SK-MEL-5 (cell line): ENCODE measurements at regions not wholly inside any gene's neighbourhood (a gene's known extent, or its start where the extent isn't known, plus 50 kb on each side); places are given as distances from the start of the nearest gene placed in this dataset.

Experiments used
- DNase-seq: peaks from one replicate; pipeline ENCODE4 v3.0.0-alpha.2; 2016; ENCODE audit warnings: low read depth, low spot score
- in situ Hi-C: cut with HindIII; loops from 2 replicates; pipeline ENCODE4 v1.10.0; 2016; ENCODE audit warnings: low sequenced_read_pairs, high pct_unique_total_duplicates, low pct_unique_long_range_greater_than_20kb

DNA sequence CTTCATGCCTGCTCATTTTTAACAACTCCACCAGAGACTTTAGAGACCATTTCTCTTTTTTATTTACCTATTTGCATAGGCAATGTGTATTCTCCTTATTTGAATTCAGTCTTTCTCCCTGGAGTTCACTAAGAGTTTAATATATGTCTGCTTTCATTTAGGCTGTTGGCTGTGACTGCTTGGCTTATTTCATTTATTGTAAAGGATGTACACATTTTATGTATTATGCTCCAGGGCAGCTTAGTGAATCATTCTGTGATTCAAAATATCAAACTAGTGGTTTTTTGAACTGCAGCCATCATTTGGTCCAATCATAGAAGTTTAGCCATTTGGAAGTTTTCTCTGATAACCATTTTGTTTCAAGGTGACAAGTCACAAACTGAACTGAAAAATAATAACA, 229.6 kb downstream of the LPIN1 start:
- in situ Hi-C loops, result no loop called here
- DNase-seq, result no peak

DNA sequence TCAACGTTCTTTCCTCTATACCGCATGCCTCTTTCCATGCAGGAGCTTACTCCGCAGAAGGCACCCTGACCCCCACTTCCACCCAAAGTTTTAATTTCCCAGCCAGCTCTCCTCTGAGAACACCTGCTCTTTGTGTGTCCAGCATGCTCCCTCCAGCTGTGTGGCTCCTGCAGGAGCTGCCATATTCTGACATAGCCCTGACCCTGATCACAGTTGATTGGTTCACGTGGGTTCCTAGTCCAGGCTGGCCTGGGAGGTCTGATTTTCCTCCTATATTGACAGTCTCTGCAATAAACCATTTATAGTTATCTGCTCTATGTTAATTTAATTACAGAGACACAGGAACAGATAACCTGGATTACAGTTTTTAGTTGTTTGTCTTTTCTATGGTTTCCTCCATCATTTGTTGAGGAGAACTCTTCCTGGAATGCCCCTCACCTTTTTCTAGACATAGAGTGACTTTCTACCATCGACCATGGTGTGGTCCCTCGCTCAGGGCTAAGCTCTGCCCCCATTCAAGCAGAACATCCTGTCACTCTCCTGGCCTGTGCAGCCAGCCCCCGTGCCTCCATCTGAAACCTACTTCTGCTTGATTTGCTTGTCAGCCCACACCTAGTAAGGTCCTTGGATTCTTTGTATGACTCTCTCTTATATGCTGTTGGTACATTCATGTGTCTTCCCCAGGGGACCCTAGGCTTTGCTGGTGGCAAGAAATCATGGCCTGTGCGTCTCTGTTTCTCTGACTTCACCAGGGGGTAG, 231.5 kb downstream of the LPIN1 start:
- in situ Hi-C loops, result no loop called here
- no peak for DNase-seq

DNA sequence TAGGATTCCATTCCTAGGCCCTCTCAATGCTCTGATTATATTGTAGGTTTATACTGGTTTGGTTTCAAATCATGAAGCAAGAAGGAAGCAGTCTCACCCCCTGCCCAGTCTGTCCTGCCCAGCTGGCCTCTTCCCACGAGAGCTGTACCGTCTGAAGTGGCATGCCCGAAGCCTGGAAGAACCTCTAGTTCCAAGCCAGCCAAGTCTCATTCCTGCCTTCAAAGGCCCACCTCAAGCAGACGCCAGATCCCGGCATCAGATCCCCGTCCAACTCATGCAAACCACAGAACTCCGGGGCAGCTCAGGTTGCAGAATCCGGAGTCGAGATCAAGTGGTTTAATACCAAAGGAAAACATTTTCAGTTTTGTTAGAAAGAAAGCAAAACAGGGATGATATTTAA, 234.4 kb downstream of the LPIN1 start:
- no peak for DNase-seq
- in situ Hi-C loops, result no loop called here

DNA sequence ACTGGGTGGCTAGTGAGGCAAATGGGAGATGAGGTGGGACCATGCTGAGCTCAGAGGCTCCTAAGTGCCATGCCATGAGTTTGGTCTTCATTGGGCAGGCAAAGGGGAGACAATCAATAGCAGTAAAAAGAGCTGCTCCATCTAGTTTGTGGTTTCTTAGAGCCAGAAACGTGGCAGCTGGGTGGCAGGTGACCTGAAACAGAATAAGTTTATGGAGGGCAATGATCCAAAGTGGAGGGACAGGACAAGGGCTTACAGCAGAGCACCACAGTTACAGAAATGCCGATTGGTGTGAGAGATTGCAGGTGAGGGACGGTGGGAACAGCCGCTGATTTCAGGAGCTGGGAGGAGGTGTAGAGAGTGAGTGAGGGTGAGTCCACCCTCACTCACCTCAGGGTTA, 237.0 kb downstream of the LPIN1 start:
- in situ Hi-C loops, result no loop called here
- DNase-seq, result no peak

DNA sequence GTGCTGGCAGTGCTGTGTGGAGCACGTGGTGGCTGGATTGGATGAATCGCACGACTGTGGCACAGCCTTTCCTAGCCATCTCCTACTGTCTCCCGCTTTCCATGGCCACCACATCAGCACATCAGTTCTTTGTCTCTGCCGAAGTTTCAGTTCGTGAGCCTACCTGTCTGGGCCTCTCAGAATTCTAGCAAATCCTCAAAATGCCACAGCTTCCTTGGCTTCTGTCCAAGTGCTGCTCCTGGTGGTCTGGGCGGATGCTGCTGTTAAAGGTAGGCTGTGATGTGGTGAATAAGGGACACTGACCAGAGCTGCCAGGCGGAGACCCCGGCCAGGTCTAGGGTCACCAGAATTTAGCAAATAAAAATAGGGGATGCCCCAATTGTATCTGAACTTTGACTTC, 237.4 kb downstream of the LPIN1 start:
- no peak for DNase-seq
- in situ Hi-C loops, result no loop called here

DNA sequence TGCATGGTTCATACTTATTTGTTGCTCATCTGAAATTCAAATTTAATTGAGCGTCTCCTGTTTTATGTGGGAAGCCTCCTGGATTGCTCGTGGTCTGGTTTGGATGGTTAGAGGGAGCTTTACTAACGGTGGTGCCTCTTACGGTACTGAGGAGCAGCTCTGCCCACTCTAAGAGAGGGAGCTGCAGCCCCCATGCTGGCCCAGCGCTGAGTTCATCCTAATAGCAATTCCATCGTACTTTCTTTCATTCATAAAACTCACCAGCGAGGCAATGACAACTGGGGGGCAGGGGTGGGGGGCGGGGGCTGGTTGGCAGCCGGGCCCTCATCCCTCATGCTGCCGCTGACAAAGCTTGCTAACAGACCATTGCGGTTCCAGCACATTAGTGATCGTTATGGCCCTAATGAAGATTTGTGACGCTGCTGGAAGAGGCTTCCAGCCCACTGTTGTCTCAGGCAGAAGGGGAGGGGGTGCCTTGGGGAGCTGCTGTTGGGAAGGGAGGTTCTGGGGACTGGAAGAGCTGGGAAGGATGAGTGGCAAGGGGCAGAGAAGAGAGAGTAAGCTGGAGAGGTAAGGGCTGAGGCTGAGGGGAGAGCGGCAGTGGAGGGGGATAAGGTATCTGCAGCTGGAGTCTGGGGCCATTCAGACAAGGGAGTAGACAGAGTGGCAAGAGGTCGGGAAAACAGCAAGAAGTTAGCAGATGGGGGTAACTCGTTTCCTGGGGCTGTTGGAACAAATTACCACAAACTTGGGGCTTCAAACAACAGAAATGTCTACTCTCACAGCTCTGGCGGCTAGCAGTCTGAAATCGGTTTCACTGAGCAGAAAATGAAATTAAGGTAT, 238.1 kb downstream of the LPIN1 start:
- in situ Hi-C loops, result no loop called here
- no peak for DNase-seq

DNA sequence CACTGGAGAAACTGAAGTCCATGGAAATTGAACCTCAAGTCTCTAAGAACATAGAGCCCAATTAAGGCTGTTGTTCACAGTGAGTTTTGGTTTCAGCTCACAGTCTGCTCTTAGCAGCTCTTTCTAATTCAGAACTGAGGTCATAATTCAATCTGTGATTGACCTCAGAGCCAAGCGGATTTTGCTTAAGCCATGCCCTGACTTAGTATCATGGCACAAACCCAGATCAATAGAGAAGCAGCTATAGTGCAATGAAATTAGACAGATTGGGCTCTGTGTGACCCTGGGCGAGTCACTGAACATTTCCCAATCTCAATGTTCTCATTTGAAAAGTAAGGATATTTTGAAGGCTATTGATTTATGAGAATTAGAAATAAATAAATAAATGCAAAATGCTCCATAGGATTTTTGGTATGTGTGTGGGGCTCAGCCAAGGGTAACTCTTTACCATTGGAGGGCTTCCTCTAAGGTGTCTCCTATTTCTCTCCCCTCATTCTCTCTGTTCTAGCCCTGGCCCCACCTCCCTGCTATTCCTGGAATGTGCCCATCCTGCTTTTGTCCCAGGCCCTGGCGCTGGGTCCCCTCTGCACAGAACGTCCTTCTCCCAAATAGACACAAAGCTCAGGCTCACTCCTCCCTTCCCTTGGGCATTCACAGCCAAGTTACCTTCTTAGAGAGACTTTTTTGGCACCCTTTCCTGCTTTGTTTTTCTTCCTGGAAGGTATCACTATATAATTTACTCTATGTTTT, 239.6 kb downstream of the LPIN1 start:
- in situ Hi-C loops, result no loop called here
- DNase-seq, result no peak

- DNase-seq, result no peak
- in situ Hi-C loops, result no loop called here
These were observed 240.7 kb downstream of the LPIN1 start for GRCh38 chr2:11987151-11987550.

DNA sequence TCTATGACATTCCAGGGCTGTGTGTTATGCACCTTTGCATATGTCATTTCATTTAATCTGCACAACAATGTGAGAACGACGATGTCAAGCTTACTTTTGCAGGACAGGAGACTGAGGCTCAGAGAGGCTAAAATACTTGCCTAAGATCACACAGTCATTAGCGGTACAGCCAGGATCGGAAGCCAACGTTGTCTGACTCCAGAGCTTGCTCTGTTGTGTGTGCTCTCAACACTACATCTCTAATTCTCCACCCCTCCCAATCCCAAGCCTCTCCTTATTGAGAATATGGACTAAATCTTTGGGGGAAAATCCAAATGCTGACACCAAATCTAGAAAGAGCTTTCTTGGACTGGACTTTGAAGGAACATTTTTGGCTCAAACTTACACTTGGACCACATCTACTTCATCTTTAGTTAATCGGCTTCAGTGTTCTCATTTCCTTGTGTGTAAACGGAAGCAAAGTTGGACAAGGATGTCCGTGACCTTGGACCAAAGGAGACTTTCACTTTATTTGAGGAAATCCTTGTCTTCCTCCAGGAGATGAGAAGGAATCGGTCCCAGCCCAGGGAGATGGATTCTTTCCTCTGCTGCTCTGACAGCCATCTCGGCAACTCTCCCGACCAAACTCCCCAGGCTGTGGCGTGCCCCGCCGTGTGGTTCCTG, 242.4 kb downstream of the LPIN1 start:
- in situ Hi-C loops, result no loop called here
- no peak for DNase-seq

DNA sequence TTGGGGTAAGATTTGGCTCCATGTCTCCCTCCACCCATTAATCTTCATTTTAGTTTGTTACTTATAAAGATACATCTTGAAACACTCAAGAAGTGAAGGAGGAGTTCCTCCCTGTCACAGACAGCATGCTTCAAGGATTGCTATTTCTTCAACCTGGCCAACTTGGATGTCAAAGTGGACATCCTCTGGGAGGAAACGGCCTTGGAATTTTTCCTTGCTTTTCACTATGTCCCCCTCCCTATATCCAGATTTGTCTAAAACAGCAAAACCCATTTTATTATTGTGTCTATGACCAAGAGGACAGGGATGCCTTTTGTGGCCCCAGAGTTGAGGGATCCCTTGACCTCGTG, 242.9 kb downstream of the LPIN1 start:
- no peak for DNase-seq
- in situ Hi-C loops, result no loop called here

GRCh38 chr2:11990576-11990975, 244.1 kb downstream of the LPIN1 start:
- DNase-seq, result no peak

DNA sequence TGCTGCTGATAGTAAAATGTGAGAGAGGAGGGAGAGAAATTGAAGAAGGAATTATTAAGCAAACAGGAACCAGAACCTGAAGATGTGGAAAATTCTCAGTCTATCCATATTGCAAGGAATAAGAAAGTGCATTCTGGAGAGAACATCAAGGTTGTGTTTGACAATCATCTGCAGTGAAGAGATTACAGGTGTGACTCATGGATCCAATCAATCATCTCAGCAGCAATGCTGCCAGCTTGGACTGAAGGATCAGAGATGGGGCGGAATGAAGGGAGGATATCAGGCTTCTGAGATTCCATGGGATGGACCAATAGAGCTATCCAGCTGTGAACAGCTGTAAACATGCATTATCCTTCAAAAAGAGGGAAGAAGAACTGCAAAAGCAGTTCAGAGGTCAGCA, 247.3 kb downstream of the LPIN1 start:
- in situ Hi-C loops, result no loop called here
- no peak for DNase-seq

More at GRCh38 chr2:11990576-11990975, 244.1 kb downstream of the LPIN1 start:
- in situ Hi-C loops, result no loop called here

GRCh38 chr2:11995456-11995855, 249.0 kb downstream of the LPIN1 start:
- in situ Hi-C loops, result no loop called here
- DNase-seq, result no peak

DNA sequence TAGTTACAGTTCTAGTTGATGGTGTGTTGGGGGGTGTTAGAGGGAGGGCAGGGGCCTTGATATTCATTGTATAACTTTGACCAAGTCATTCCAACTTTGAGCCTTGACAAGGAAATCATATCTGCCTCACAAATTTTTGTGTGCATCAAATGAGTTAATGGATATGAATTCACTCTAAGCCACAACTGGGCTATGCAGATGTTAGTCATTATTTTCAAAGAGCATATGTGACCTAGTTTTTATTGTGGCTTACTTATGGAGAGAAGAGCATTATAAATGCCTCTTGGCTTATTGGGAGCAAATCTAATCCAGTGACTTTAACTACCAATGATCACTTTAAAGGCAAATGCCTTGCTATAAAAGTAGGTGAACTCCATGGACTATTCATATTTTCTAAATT, 250.2 kb downstream of the LPIN1 start:
- in situ Hi-C loops, result no loop called here
- no peak for DNase-seq

DNA sequence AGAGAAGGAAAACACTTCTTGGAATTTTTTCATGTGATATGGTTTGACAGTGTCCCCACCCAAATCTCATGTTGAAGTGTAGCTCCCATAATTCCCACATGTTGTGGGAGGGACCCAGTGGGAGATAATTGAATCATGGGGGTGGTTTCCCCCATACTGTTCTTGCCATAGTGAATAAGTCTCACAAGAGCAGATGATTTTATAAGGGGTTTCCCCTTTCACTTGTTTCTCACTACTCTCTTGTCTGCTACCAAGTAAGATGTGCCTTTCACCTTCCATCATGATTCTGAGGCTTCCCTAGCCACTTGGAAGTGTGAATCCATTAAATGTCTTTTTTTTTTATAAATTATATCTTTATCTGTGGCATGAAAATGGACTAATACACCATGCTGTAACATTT, 250.7 kb downstream of the LPIN1 start:
- in situ Hi-C loops, result no loop called here
- no peak for DNase-seq

GRCh38 chr2:11998218-11998617, 251.8 kb downstream of the LPIN1 start:
- in situ Hi-C loops, result no loop called here
- DNase-seq, result no peak

- in situ Hi-C loops, result no loop called here
These were observed 252.4 kb downstream of the LPIN1 start for GRCh38 chr2:11998626-11999378.

More at GRCh38 chr2:11998626-11999378, 252.4 kb downstream of the LPIN1 start:
- no peak for DNase-seq
